ENCODE measurements at regions not wholly inside any gene's neighbourhood (a gene's known extent, or its start where the extent isn't known, plus 50 kb on each side); places are given as distances from the start of the nearest gene placed in this dataset.

GRCh38 chr1:57590978-57591377 is 167.1 kb upstream of the DAB1 start:
- TF ChIP-seq CTCF (IDR thresholded peaks at IDR 0.05) (no peak), POLR2A (IDR thresholded peaks at IDR 0.05) (no peak)
